ENCODE measurements at regions not wholly inside any gene's neighbourhood (a gene's known extent, or its start where the extent isn't known, plus 50 kb on each side); places are given as distances from the start of the nearest gene placed in this dataset.

GRCh38 chr6:44702292-44702691 is 314.8 kb downstream of the CDC5L start:
- intact Hi-C loops (cut with micrococcal nuclease) = no loop called here

DNA sequence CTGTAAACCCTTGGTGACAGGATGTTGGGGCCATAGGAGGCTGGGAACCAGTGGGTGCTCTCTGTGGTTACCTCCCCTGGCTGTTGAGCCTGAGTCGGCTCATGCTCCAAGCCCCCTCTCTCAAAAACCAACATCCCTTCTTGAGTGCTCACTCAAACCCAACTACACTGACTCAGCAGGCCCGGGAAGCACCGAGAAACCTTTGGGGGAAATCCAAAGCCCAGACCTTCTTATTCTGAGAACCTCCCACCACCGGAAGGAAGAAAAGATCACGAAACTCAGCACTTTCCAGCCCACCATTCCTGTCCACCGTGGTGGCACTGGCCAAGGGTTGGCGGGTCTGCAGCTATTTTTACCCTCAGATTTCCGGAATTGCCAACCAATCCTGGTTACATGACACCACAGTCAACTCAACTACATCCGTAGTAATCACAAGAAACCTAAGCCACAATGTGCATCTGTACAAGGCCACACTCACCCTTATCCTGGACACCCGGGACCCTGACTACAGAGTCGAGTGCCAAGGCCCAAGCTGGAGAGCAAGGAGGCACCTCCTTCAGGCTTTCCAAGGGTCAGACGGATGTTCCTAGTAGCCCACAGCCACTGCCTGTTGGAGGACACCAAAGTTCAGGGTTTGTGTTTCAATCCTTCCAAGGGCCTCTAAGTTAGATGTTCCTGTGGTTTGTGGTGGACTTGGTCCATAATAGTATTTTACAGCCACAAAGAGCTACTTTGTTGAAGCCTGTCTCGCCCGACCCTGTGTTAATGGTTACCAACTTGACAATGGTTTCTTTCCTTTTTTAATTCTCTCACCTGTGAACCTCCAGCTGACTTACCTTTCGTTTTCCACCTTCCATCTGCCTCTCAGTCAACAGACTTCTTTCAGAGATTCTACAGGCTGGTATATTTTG is 317.0 kb downstream of the CDC5L start:
- intact Hi-C loops (cut with micrococcal nuclease) = no loop called here

GRCh38 chr6:44705596-44705995 is 318.1 kb downstream of the CDC5L start:
- intact Hi-C loops (cut with micrococcal nuclease) = no loop called here

GRCh38 chr6:44706011-44706410 is 318.5 kb downstream of the CDC5L start:
- intact Hi-C loops (cut with micrococcal nuclease) = no loop called here

DNA sequence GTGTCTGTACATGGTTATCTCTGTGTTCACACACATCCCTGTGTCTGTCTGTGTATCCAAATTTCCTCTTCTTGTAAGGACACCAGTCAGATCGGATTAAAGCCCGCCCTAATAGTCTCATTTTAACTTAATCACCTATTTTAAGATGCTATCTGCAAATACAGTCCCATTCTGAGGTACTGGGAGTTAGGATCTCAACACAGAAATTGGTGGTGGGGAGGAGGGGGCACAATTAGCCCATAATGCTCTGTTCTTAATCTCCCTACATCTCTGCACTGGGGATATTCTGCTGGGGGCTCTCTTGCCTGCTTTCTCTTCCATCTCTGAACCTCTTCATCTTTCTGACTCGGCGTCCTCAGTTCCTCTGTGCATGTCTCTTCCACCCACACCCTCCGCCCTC is 320.7 kb downstream of the CDC5L start:
- intact Hi-C loops (cut with micrococcal nuclease) = no loop called here

DNA sequence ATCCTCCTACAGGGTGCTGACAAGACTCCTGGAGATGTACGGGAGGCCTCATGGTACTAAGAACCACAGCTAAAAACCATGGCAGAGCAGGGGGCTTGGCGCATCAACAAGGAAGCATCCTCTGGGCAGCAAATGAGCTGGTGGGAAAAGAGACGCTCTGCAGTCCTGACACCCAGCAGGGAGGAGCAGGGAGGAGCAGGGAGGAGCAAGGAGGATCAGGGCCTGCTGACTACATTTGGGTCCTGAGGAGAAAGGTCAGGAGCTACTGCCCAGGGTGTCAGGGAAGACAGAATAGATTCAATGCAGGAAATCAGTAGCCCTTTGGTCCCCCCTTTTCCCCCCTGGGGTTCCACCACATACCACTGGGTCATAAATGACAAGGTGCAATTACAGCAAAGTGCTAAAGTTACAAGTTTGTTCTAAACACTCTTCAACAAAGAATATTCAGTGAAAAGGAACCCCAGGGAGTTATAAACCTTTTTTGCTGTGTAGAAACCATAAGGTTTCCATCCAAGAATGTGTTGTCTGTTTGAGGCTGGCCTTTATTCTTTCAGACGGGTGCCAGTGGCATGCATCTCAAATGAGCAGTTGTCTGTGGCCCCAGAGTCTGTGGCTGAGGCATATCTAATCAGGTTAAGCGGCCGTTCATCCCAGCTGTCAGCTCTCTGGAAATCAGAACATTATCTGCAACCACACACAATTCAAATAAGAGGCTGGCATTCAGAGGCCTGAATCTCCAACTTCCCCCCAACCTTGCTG is 325.0 kb downstream of the CDC5L start:
- intact Hi-C loops (cut with micrococcal nuclease) = no loop called here

- intact Hi-C loops (cut with micrococcal nuclease) = no loop called here
Observed at GRCh38 chr6:44715188-44715587, 327.7 kb downstream of the CDC5L start.

DNA sequence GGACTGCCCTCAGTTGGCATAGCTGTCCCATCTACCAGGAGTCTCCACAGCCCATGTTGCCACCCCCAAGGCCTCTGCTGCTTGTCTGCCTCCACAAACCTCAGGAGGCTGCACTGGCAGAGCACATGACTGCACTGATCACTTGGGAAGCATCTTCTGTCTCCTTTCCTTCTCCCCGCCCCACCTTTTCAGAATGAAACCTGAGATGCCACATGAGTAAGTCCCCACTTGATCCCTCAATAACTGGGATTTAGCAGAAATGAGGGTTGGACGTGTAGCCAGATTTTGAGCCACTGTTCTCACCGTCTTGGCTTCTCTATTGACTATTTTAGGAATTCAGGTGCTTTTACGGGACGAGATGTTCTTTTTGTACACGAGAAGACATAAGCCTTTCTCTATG is 328.4 kb downstream of the CDC5L start:
- intact Hi-C loops (cut with micrococcal nuclease) = no loop called here

DNA sequence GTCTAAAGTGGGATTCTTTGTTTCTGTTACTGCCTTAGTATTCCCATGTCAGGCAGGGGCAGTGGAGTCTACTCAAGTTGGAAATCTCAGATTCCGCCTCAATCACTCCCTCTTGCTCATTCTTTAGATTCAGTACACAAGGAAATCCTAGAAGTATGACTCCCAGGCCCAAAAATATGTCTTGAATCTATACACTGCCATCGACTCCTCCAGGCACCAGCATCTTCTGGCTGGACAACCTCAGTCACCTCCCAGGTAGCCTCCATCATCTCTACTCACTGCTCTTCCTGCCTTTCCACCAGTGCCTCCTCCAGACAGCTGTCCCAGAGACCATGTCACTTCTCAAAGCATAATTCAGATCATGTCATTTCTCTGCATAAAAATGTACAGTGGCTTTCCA is 329.9 kb downstream of the CDC5L start:
- intact Hi-C loops (cut with micrococcal nuclease) = no loop called here

DNA sequence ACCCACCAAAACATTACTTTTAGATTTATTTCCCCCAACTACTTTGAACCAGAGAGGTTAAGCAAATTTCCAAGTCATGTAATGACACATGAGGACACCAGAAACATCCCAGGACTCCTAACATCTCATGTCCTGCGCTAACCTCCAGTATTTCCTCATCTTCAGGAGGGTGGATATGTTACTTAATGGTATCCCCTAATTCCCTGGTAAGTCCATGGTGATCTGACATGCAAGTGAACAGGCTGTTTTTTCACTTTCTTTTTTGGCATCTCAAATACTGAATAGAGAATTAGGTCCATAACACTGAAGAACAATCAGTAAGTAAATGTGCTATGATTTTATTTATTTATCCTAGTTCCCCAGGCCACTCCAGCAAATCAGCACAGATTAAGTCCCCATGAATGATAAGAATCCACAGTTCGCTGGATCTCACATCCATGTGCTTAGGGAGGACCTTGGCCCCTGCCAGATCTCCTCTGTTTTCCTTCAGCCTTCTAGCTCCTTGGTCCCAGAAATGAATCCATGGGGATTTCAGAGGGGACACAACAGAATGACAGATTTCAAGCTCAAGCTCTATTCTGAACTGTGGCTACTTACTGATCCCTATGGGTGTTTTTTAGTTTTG is 334.6 kb downstream of the CDC5L start:
- intact Hi-C loops (cut with micrococcal nuclease) = no loop called here

DNA sequence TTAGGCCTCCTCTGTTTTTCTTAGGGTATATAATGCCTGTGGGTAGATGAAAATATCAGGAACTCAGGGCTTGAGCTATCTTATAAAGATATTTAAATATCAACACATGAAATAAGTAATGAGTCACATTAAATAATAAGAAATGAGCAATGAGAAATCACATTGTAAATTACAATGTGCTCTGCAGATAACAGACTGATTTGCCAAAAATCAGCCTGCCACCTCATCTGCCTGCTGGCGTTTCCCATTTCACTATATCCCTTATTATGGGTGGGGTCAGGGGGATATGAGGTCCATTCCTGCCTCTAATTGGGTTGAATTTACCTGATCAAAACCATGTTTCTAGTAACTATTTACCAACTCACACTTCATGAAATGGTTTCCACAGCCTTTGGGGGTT is 335.2 kb downstream of the CDC5L start:
- intact Hi-C loops (cut with micrococcal nuclease) = no loop called here

GRCh38 chr6:44723439-44724197 is 336.1 kb downstream of the CDC5L start:
- intact Hi-C loops (cut with micrococcal nuclease) = no loop called here

GRCh38 chr6:44725070-44725469 is 337.6 kb downstream of the CDC5L start:
- intact Hi-C loops (cut with micrococcal nuclease) = no loop called here

- intact Hi-C loops (cut with micrococcal nuclease) = no loop called here
Observed at GRCh38 chr6:44727651-44728630, 340.4 kb downstream of the CDC5L start.

DNA sequence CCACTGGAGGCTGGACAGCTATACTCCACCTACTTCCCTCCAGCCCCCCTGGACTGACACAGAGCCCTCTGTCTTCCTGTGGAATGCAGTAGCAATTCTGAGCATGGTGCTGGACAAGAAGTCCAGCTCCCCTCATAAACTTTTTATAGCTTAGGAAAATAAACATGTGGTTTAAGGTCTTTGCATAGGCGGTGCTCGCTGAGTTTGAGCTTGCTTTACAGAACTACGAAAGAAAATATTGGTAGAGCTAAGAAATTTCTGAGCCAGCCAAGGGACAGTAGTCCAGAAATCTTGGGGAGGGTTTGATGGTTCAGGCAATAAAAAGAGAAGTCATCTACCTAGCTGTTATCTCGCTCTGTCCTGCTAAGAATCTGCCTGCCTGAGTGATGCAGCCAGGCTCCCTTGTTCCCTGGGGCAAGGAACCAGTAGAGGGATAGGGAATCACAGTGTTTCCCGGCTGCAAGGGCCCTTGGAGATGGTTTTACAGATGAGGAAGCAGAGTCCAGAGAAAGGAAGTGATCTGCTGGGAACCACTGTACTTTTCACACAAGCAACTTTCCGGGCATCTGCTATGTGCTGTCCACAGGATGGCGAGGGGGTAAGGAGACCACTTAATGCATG is 343.4 kb downstream of the CDC5L start:
- intact Hi-C loops (cut with micrococcal nuclease) = no loop called here

DNA sequence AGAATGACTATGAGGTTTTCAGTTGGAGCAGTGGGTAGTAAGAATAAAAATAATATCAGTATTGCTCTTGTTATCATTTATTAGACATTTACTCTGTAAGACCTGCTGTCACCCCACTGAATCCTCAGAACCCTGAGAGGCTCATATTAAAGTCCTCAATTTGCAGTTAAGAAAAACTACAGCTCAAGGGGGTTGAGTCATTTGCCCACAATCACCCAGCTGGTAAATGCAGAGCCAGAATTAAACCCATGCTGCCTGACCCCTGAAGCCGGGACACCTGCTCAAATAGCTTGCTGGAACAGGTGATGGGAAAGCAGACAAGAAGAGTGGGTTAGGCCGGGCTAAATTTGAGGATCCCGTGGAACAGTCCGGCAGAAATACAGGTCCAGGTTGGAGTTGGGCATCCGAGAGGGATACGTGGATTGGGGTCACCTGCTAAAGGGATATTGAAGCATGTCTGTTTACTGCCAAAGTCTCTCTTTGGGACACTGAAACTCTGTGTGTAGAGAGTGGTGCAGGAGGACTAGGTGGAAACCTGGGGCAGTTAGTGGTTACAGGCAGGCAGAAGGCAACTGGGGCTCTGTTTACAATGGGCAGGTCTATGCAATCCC is 344.1 kb downstream of the CDC5L start:
- intact Hi-C loops (cut with micrococcal nuclease) = no loop called here

DNA sequence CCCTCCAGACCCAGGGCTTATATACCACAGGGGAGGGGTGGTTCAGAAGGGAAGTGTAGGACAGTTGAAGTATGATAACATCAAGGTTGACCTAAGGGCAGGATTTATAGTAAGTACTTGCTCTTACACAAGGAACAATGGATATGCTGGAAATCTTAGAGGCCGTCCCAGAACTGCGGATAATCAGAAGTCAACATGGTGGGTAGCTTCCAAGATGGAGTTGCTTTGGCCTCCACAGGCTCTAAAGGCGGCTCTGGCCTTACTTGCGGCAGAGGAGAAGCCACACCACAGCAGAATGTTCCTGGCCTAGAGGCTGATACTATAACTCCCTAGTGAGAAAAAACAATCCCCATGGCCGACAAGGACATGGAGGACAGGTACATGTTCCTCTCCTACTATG is 344.7 kb downstream of the CDC5L start:
- intact Hi-C loops (cut with micrococcal nuclease) = no loop called here

- intact Hi-C loops (cut with micrococcal nuclease) = no loop called here
Observed at GRCh38 chr6:44733126-44733525, 345.6 kb downstream of the CDC5L start.

GRCh38 chr6:44733868-44734267 is 346.4 kb downstream of the CDC5L start:
- intact Hi-C loops (cut with micrococcal nuclease) = no loop called here

Measured in T-helper 2 cell treated with Interferon-gamma antibody and Interleukin-4, amounts not matched to agents 100 ng/mL and 5 ng/mL, for 36 hours (primary cell).